B cell (primary cell): ENCODE measurements at regions not wholly inside any gene's neighbourhood (a gene's known extent, or its start where the extent isn't known, plus 50 kb on each side); places are given as distances from the start of the nearest gene placed in this dataset.

Source experiments
- ATAC-seq: fragments of 200-7000 bp; cut with Tn5 transposase; one replicate; pipeline ENCODE4 v1.10.0; 2021; ENCODE audit warnings: low read depth, mild to moderate bottlenecking, moderate number of reproducible peaks, moderate library complexity
- CTCF ChIA-PET: fragments of 350-600 bp; sonication (Branson Sonifier 250); formaldehyde crosslinking; loops from one replicate; lab custom pipeline; 2021; ENCODE audit warnings: antibody characterized with exemption, inconsistent platforms; lab: Charles Lee
- POLR2A ChIA-PET: fragments of 350-600 bp; sonication (Branson Sonifier 250); formaldehyde crosslinking; loops from one replicate; lab custom pipeline; 2021; ENCODE audit warnings: antibody characterized with exemption; lab: Charles Lee
- DNase-seq: peaks from one replicate; pipeline ENCODE4 v3.0.0; 2013
- H2AFZ ChIP-seq: 2 replicates; pipeline ENCODE4 v1.6.1; 2012; ENCODE audit warnings: mild to moderate bottlenecking, low read depth, low read length; ENCODE audit not compliant: insufficient read depth, poor library complexity, severe bottlenecking
- H3K27ac ChIP-seq, 2 donors: 1 replicate in 1 of 2; 2 replicates in 1 of 2; pipeline ENCODE4 v1.5.1; 2012 to 2013; ENCODE audit warnings: low read length in 2 of 2, mild to moderate bottlenecking in 2 of 2, moderate library complexity in 1 of 2
- H3K27me3 ChIP-seq, 4 experiments: fragments of 200-600 bp in 1 of 4; sonication (generic) in 1 of 4; replicated peaks in 1 of 4; 1 replicate in 2 of 4; 2 replicates in 2 of 4; pipeline versions ENCODE4 v1.6.1 to v1.7.0; 2013 to 2016; ENCODE audit warnings: low read length in 3 of 4, mild to moderate bottlenecking in 2 of 4, mixed read lengths in 1 of 4, moderate library complexity in 1 of 4; ENCODE audit not compliant: insufficient read depth in 4 of 4, control insufficient read depth in 3 of 4; ENCODE audit errors: control extremely low read depth in 1 of 4
- H3K36me3 ChIP-seq, 2 experiments: replicated peaks in 1 of 2; 1 replicate in 1 of 2; 2 replicates in 1 of 2; pipeline versions ENCODE4 v1.6.1 to v1.7.1; 2013; ENCODE audit warnings: low read length in 1 of 2; ENCODE audit not compliant: insufficient read depth in 2 of 2, control insufficient read depth in 1 of 2; ENCODE audit errors: control extremely low read depth in 1 of 2, extremely low read depth in 1 of 2
- H3K4me1 ChIP-seq, 2 donors: fragments of 200-600 bp in 1 of 2; sonication (generic) in 1 of 2; 1 replicate in 1 of 2; 2 replicates in 1 of 2; pipeline versions ENCODE4 v1.5.1 to v1.6.1; 2013 to 2017; ENCODE audit warnings: low read length in 2 of 2; ENCODE audit not compliant: control insufficient read depth in 2 of 2, insufficient read depth in 2 of 2
- H3K4me2 ChIP-seq: replicated peaks from 2 replicates; pipeline ENCODE3; 2012; ENCODE audit warnings: mild to moderate bottlenecking, low read depth, low read length; ENCODE audit not compliant: poor library complexity, severe bottlenecking
- H3K4me3 ChIP-seq, 5 experiments: fragments of 200-600 bp in 1 of 5; sonication (generic) in 1 of 5; 1 replicate in 3 of 5; 2 replicates in 2 of 5; pipeline versions ENCODE4 v1.5.1 to v1.7.0; 2011 to 2016; ENCODE audit warnings: low read length in 4 of 5, mild to moderate bottlenecking in 4 of 5, low read depth in 2 of 5, control low read depth in 1 of 5, moderate library complexity in 1 of 5; ENCODE audit not compliant: insufficient read depth in 1 of 5; ENCODE audit errors: control extremely low read depth in 1 of 5, extremely low read depth in 1 of 5
- H3K79me2 ChIP-seq: fragments of 200-600 bp; sonication (generic); one replicate; pipeline ENCODE4 v1.6.0; 2016; ENCODE audit warnings: low read length; ENCODE audit not compliant: control insufficient read depth, insufficient read depth
- H3K9ac ChIP-seq: fragments of 200-600 bp; sonication (generic); 2 replicates; pipeline ENCODE4 v1.6.1; 2017; ENCODE audit warnings: mild to moderate bottlenecking, low read length, moderate library complexity
- H3K9me3 ChIP-seq, 3 donors: one replicate each; pipeline versions ENCODE4 v1.6.1 to v1.7.1; 2013; ENCODE audit warnings: low read length in 2 of 3; ENCODE audit not compliant: control insufficient read depth in 2 of 3, insufficient read depth in 1 of 3; ENCODE audit errors: control extremely low read depth in 1 of 3
- H4K20me1 ChIP-seq: 2 replicates; pipeline ENCODE4 v1.6.0; 2012; ENCODE audit warnings: mild to moderate bottlenecking, low read length; ENCODE audit not compliant: insufficient read depth, control insufficient read depth, poor library complexity, severe bottlenecking
- H3K27ac Mint-ChIP-seq: one replicate; pipeline ENCODE4 v1.8.0; 2021; ENCODE audit warnings: mixed read lengths
- H3K27me3 Mint-ChIP-seq: one replicate; pipeline ENCODE4 v1.8.0; 2021; ENCODE audit warnings: mixed read lengths
- H3K4me1 Mint-ChIP-seq: one replicate; pipeline ENCODE4 v1.8.0; 2021; ENCODE audit warnings: mixed read lengths
- H3K4me3 Mint-ChIP-seq: one replicate; pipeline ENCODE4 v1.8.0; 2021; ENCODE audit warnings: mixed read lengths
- H3K9me3 Mint-ChIP-seq: one replicate; pipeline ENCODE4 v1.8.0; 2022; ENCODE audit warnings: mixed read lengths; ENCODE audit not compliant: insufficient read depth
- CTCF ChIP-seq: fragments of 200-600 bp; IDR thresholded peaks from one replicate; pipeline ENCODE4 v1.8.0; 2022; ENCODE audit warnings: antibody characterized with exemption, mild to moderate bottlenecking
- EZH2 ChIP-seq: IDR thresholded peaks from 2 replicates; pipeline ENCODE4 v1.6.1; 2012; ENCODE audit warnings: borderline replicate concordance, low read depth, mild to moderate bottlenecking, moderate library complexity, low read length; ENCODE audit not compliant: insufficient read depth, poor library complexity, severe bottlenecking
- WGBS: methylation state at CpG from one replicate; pipeline ENCODE4 v1.1.5; 2013; ENCODE audit warnings: missing lambda C conversion rate; ENCODE audit not compliant: insufficient coverage; 5-methylcytosine and 5-hydroxymethylcytosine counted together
- intact Hi-C: fragments of 100-400 bp; cut with micrococcal nuclease; formaldehyde crosslinking; loops from one replicate; pipeline ENCODE4 v1.10.0; 2022

- H3K4me2 ChIP-seq, result no peak overlapping the region
- no peaks in the 10 kb centered on the region for H3K4me1 ChIP-seq
- ATAC-seq (no peak), DNase-seq (no peak)
- POLR2A ChIA-PET, result no interaction called here
- H4K20me1 ChIP-seq, result no peaks in the 10 kb centered on the region
- WGBS, result 67% methylated on average over 22 of the region's 26 CpGs
- H3K27ac ChIP-seq, result no peak overlapping the region
- peaks cover 0 to 18% (median 0%) of the 10 kb centered on the region in 3 donors for H3K9me3 ChIP-seq
- Mint-ChIP-seq H3K27me3 (no peaks in the 10 kb centered on the region), H3K4me1 (no peaks in the 10 kb centered on the region), H3K27ac (no peak overlapping the region), H3K4me3 (no peak overlapping the region), H3K9me3 (no peaks in the 10 kb centered on the region)
- H2AFZ ChIP-seq, result no peak overlapping the region
- no peaks in the 10 kb centered on the region for H3K79me2 ChIP-seq
- CTCF ChIA-PET, result no interaction called here
- no peaks in the 10 kb centered on the region for H3K36me3 ChIP-seq
- no peak for TF ChIP-seq CTCF
- no peak for TF ChIP-seq EZH2
- H3K4me3 ChIP-seq, result no peak overlapping the region
- no peak overlapping the region for H3K9ac ChIP-seq
- H3K27me3 ChIP-seq, result no peaks in the 10 kb centered on the region
- intact Hi-C loops, result no loop called here
Observed at GRCh38 chr4:8725071-8725841, 132.7 kb downstream of the CPZ start.

- Histone ChIP-seq H3K9me3 (peaks cover 0 to 15% (median 0%) of the 10 kb centered on the region in 3 donors), H3K9ac (no peak overlapping the region), H4K20me1 (no peaks in the 10 kb centered on the region), H3K36me3 (no peaks in the 10 kb centered on the region), H3K79me2 (no peaks in the 10 kb centered on the region), H3K27me3 (no peaks in the 10 kb centered on the region), H3K4me2 (no peak overlapping the region), H3K4me1 (no peaks in the 10 kb centered on the region), H3K4me3 (no peak overlapping the region), H2AFZ (no peak overlapping the region), H3K27ac (no peak overlapping the region)
- ATAC-seq, result no peak
- CTCF ChIA-PET, result no interaction called here
- TF ChIP-seq EZH2, result no peak
- TF ChIP-seq CTCF, result no peak
- H3K4me1 Mint-ChIP-seq, result no peaks in the 10 kb centered on the region
- WGBS, result 85% methylated on average over 18 of the region's 20 CpGs
- no peak overlapping the region for H3K27ac Mint-ChIP-seq
- H3K4me3 Mint-ChIP-seq, result no peak overlapping the region
- DNase-seq, result no peak
- intact Hi-C loops, result no loop called here
- POLR2A ChIA-PET, result no interaction called here
- H3K9me3 Mint-ChIP-seq, result no peaks in the 10 kb centered on the region
- no peaks in the 10 kb centered on the region for H3K27me3 Mint-ChIP-seq
Observed at GRCh38 chr4:8724436-8725070, 132.0 kb downstream of the CPZ start.
